H1 (cell line): ENCODE measurements at regions not wholly inside any gene's neighbourhood (a gene's known extent, or its start where the extent isn't known, plus 50 kb on each side); places are given as distances from the start of the nearest gene placed in this dataset.

ENCODE experiments used
- TF ChIP-seq, protein P1 (sequence below): IDR thresholded peaks from 2 replicates; pipeline ENCODE4 v1.6.1; 2012; ENCODE audit warnings: low read length, inconsistent platforms
- TF ChIP-seq, protein P2 (sequence below): IDR thresholded peaks from 2 replicates; pipeline ENCODE4 v1.6.1; 2011; ENCODE audit warnings: low read depth, mild to moderate bottlenecking, low read length; ENCODE audit not compliant: insufficient read depth

DNA sequence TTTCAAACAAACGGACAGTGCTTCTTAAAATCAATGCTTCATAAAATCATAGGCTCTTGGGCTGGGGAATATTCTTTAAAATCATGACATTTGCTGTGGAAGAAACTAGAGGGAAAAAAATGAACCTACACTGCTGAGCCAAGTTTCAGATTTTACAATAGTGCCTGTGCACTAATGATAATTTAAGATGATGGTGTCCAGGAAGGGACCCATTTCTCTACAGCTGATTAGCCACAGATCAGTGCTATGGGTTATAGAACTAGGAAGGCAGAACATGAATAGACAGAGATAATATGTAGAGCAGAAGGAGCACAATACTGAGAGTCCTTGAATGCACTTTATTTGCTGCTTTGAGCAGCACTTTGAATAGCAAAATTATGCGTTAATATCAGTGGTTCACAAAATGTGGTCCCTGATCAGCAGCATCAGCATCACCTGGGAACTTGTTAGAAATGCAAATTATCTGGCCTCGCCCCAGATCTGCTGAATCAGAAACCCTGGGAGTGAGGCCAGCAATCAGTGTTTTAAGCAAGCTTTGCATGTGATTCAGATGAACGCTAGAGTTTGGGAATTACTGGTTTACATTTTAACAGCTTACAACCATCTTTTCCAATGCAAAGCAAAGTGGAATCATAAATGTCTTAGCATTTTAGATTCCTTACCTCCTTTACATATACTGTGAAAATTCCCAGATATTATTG, 135.8 kb upstream of the ANKRD28 start:
- TF ChIP-seq, protein P1, sequence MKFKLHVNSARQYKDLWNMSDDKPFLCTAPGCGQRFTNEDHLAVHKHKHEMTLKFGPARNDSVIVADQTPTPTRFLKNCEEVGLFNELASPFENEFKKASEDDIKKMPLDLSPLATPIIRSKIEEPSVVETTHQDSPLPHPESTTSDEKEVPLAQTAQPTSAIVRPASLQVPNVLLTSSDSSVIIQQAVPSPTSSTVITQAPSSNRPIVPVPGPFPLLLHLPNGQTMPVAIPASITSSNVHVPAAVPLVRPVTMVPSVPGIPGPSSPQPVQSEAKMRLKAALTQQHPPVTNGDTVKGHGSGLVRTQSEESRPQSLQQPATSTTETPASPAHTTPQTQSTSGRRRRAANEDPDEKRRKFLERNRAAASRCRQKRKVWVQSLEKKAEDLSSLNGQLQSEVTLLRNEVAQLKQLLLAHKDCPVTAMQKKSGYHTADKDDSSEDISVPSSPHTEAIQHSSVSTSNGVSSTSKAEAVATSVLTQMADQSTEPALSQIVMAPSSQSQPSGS: no peak
- TF ChIP-seq, protein P2, sequence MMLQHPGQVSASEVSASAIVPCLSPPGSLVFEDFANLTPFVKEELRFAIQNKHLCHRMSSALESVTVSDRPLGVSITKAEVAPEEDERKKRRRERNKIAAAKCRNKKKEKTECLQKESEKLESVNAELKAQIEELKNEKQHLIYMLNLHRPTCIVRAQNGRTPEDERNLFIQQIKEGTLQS: no peak
